ENCODE measurements at regions not wholly inside any gene's neighbourhood (a gene's known extent, or its start where the extent isn't known, plus 50 kb on each side); places are given as distances from the start of the nearest gene placed in this dataset.

DNA sequence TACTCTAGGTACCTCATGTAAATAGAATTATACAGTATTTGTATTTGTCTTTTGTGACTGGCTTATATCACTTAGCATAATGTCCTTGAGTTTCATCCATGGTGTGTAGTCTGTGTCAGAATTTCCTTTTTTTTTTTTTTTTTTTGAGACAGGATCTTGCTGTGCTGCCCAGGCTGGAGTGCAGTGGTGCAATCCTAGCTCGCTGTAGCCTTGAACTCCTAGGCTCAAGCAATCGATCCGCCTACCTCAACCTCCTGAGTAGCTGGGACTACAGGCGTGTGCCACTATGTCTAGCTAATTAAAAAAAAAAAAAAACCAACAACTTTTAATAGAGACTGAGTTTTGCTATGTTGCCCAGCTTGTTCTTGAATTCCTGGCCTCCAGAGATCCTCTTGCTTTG is 89.8 kb upstream of the PODXL start:
- no peak overlapping the region for H3K27ac ChIP-seq
- 88 to 89% methylated on average over 4 of the region's 4 CpGs for WGBS, 2 donors
- no peaks in the 10 kb centered on the region for H3K27me3 ChIP-seq
- DNase-seq (no peak), ATAC-seq (no peak)
- no peaks in the 10 kb centered on the region for H3K9me3 ChIP-seq
- no peaks in the 10 kb centered on the region for H3K36me3 ChIP-seq (replicated peaks in 1 of 2; ENCODE audit: insufficient read depth in 1 of 2, low read depth in 2 of 2)
- H3K4me3 ChIP-seq, result no peak overlapping the region
- H3K4me1 ChIP-seq, result no peaks in the 10 kb centered on the region
- TF ChIP-seq POLR2A (IDR thresholded peaks at IDR 0.05), result no peak
- TF ChIP-seq, protein P1, sequence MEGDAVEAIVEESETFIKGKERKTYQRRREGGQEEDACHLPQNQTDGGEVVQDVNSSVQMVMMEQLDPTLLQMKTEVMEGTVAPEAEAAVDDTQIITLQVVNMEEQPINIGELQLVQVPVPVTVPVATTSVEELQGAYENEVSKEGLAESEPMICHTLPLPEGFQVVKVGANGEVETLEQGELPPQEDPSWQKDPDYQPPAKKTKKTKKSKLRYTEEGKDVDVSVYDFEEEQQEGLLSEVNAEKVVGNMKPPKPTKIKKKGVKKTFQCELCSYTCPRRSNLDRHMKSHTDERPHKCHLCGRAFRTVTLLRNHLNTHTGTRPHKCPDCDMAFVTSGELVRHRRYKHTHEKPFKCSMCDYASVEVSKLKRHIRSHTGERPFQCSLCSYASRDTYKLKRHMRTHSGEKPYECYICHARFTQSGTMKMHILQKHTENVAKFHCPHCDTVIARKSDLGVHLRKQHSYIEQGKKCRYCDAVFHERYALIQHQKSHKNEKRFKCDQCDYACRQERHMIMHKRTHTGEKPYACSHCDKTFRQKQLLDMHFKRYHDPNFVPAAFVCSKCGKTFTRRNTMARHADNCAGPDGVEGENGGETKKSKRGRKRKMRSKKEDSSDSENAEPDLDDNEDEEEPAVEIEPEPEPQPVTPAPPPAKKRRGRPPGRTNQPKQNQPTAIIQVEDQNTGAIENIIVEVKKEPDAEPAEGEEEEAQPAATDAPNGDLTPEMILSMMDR (IDR thresholded peaks at IDR 0.05), result no peak
- intact Hi-C loops (cut with DNase I), result no loop called here

DNA sequence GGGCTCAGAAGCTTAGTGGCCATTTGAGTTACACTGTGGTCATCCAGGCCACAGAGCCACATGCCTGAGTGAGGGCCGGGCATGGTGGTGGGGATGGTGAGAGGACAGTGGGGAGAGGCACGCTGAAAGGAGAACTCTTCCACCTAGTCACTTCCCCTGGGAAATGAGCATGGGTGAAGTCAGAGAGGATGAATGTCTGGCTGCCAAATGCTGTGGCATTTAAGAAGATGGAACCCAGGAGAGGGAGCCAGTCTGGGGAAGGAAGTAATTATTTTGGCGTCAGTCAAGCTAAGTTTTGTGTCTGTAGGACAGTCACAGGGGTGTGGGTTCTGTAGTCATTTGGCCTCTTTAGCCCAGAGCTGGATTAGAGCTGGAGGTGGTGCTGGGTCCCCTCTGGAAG is 86.0 kb upstream of the PODXL start:
- TF ChIP-seq, protein P1 (IDR thresholded peaks at IDR 0.05), result no peak
- no peak for TF ChIP-seq POLR2A (IDR thresholded peaks at IDR 0.05)
- intact Hi-C loops (cut with DNase I), result no loop called here
- no peak for ATAC-seq
- DNase-seq, result no peak
- WGBS, 2 donors, result 59 to 66% methylated on average over 3 of the region's 3 CpGs
- H3K36me3 ChIP-seq (replicated peaks in 1 of 2; ENCODE audit: insufficient read depth in 1 of 2, low read depth in 2 of 2), result no peaks in the 10 kb centered on the region
- no peaks in the 10 kb centered on the region for H3K4me1 ChIP-seq
- H3K27ac ChIP-seq, result no peak overlapping the region
- no peaks in the 10 kb centered on the region for H3K9me3 ChIP-seq
- H3K4me3 ChIP-seq, result no peak overlapping the region
- H3K27me3 ChIP-seq, result no peaks in the 10 kb centered on the region

DNA sequence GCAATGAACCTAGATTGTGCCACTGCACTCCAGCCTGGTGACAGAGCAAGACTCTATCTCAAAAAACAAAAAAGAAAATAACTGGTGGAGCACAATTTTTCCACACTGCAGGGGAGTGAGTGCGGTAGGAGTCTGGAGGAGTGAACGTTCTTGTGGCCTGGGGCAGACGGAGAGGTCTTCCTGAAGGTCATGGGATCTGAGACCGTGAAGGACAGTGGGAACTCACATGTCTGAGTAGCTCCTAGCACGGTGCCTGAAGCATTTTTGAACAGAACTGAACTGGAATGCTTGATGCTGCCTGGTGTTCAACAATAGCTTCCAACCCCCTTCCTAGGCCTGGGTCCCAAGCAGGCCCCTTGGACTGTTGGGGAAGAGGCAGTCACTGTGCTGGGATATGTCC is 84.3 kb upstream of the PODXL start:
- intact Hi-C loops (cut with DNase I), result no loop called here
- 79 to 92% methylated on average over 5 of the region's 5 CpGs for WGBS, 2 donors

DNA sequence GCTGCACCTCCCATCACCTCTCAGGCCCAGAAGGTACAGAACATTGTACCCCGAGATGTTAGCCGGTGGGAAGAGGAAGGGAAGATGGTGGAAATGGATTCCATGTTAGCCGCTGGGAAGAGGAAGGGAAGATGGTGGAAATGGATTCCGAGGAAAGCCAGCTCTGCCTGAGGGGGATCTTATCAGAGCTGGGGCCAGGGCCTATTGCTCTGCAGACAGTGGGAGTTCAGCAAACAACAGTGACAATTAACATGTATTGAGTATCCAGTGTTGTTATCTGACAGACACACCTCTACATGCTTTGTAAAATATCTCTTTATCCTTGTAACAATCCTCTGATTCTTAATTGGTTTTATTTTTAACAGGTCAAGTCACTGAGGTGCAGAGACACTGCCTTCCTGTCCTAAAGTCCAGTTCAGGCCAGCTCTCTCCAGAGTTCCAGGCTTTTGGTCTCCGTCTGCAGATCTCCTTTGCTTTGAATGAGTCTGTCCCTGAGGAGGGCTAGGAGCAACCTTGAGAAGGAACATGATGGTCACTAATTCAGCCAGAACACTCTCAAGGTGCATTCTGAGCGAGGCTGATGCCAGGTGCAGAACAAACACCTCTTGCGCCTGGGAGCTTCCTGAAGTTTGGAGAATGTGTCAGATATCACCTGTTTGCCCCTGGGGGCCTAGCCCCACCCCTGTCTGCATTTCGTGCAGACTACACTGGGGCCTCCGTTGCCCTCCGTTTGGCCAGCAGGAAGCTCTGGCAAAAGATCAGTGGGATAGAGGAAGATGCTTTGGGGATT is 82.4 kb upstream of the PODXL start:
- Histone ChIP-seq H3K9me3 (no peaks in the 10 kb centered on the region), H3K27ac (no peak overlapping the region), H3K4me1 (no peaks in the 10 kb centered on the region), H3K36me3 (replicated peaks in 1 of 2; ENCODE audit: insufficient read depth in 1 of 2, low read depth in 2 of 2) (no peaks in the 10 kb centered on the region), H3K27me3 (no peaks in the 10 kb centered on the region), H3K4me3 (no peak overlapping the region)
- no peak for ATAC-seq
- DNase-seq, result no peak
- TF ChIP-seq POLR2A (IDR thresholded peaks at IDR 0.05), result no peak
- TF ChIP-seq, protein P1 (IDR thresholded peaks at IDR 0.05), result no peak
- intact Hi-C loops (cut with DNase I), result no loop called here
- 82 to 84% methylated on average over 9 to 10 of the region's 10 CpGs for WGBS, 2 donors

More for the DNA sequence above, 84.3 kb upstream of the PODXL start:
- Histone ChIP-seq H3K4me1 (no peaks in the 10 kb centered on the region), H3K27me3 (no peaks in the 10 kb centered on the region), H3K4me3 (no peak overlapping the region), H3K9me3 (no peaks in the 10 kb centered on the region), H3K27ac (no peak overlapping the region), H3K36me3 (replicated peaks in 1 of 2; ENCODE audit: insufficient read depth in 1 of 2, low read depth in 2 of 2) (no peaks in the 10 kb centered on the region)
- DNase-seq, result no peak
- TF ChIP-seq, protein P1 (IDR thresholded peaks at IDR 0.05), result no peak
- TF ChIP-seq POLR2A (IDR thresholded peaks at IDR 0.05), result no peak
- no peak for ATAC-seq

DNA sequence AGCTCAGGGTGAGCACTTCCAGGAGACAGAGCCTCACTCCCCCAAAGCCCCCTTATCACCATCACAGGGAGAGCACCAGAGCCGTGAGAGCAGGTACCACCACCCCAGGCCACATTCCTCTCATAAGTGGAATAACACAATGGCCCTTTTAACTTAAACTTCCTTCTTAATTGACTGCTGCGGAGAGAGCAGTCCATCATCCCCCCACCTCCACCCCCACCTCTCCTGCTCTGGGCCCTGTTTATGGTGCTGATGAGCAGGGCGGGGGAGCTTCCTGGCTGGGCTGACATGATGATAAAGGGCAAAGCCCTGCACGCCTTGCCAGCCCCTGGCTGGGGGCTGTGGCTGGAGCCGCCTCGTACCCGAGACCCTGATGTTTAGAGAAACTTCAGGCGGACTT is 81.4 kb upstream of the PODXL start:
- DNase-seq (no peak), ATAC-seq (no peak)
- Histone ChIP-seq H3K36me3 (replicated peaks in 1 of 2; ENCODE audit: insufficient read depth in 1 of 2, low read depth in 2 of 2) (no peaks in the 10 kb centered on the region), H3K4me1 (no peaks in the 10 kb centered on the region), H3K4me3 (no peak overlapping the region), H3K27ac (no peak overlapping the region), H3K27me3 (no peaks in the 10 kb centered on the region), H3K9me3 (no peaks in the 10 kb centered on the region)
- TF ChIP-seq, protein P1 (IDR thresholded peaks at IDR 0.05), result no peak
- no peak for TF ChIP-seq POLR2A (IDR thresholded peaks at IDR 0.05)
- intact Hi-C loops (cut with DNase I), result no loop called here
- WGBS, 2 donors, result 71 to 89% methylated on average over 8 of the region's 8 CpGs

Data from body of pancreas (tissue), 4 donors.